ENCODE measurements at regions not wholly inside any gene's neighbourhood (a gene's known extent, or its start where the extent isn't known, plus 50 kb on each side); places are given as distances from the start of the nearest gene placed in this dataset.

- TF ChIP-seq CTCF (IDR thresholded peaks at IDR 0.05; ENCODE audit: low read depth, low read length): no peak
- no peak overlapping the region for H3K4me3 ChIP-seq (replicated peaks in 1 of 2; ENCODE audit: low read depth in 2 of 2, low read length in 2 of 2)
- no peak for DNase-seq (ENCODE audit: low read depth in 2 of 2)
Measured at GRCh38 chr3:76754247-76754646, 285.7 kb upstream of the ROBO2 start.

- DNase-seq (ENCODE audit: low read depth in 2 of 2): no peak
- TF ChIP-seq CTCF (IDR thresholded peaks at IDR 0.05; ENCODE audit: low read depth, low read length): no peak
- H3K4me3 ChIP-seq (replicated peaks in 1 of 2; ENCODE audit: low read depth in 2 of 2, low read length in 2 of 2): no peak overlapping the region
Measured at GRCh38 chr3:76756577-76756976, 283.3 kb upstream of the ROBO2 start.

GRCh38 chr3:76760336-76760735 is 279.6 kb upstream of the ROBO2 start:
- no peak overlapping the region for H3K4me3 ChIP-seq (replicated peaks in 1 of 2; ENCODE audit: low read depth in 2 of 2, low read length in 2 of 2)
- no peak for DNase-seq (ENCODE audit: low read depth in 2 of 2)
- no peak for TF ChIP-seq CTCF (IDR thresholded peaks at IDR 0.05; ENCODE audit: low read depth, low read length)

GRCh38 chr3:76765511-76765910 is 274.4 kb upstream of the ROBO2 start:
- no peak overlapping the region for H3K4me3 ChIP-seq (replicated peaks in 1 of 2; ENCODE audit: low read depth in 2 of 2, low read length in 2 of 2)
- no peak for DNase-seq (ENCODE audit: low read depth in 2 of 2)
- TF ChIP-seq CTCF (IDR thresholded peaks at IDR 0.05; ENCODE audit: low read depth, low read length): no peak

GRCh38 chr3:76768912-76769311 is 271.0 kb upstream of the ROBO2 start:
- DNase-seq (ENCODE audit: low read depth in 2 of 2): no peak
- no peak for TF ChIP-seq CTCF (IDR thresholded peaks at IDR 0.05; ENCODE audit: low read depth, low read length)
- no peak overlapping the region for H3K4me3 ChIP-seq (replicated peaks in 1 of 2; ENCODE audit: low read depth in 2 of 2, low read length in 2 of 2)

- TF ChIP-seq CTCF (IDR thresholded peaks at IDR 0.05; ENCODE audit: low read depth, low read length): no peak
- H3K4me3 ChIP-seq (replicated peaks in 1 of 2; ENCODE audit: low read depth in 2 of 2, low read length in 2 of 2): no peak overlapping the region
- DNase-seq (ENCODE audit: low read depth in 2 of 2): no peak
Measured at GRCh38 chr3:76776927-76777326, 263.0 kb upstream of the ROBO2 start.

GRCh38 chr3:76788206-76788605 is 251.7 kb upstream of the ROBO2 start:
- TF ChIP-seq CTCF (IDR thresholded peaks at IDR 0.05; ENCODE audit: low read depth, low read length): no peak
- no peak for DNase-seq (ENCODE audit: low read depth in 2 of 2)

More at GRCh38 chr3:76788206-76788605, 251.7 kb upstream of the ROBO2 start:
- H3K4me3 ChIP-seq (replicated peaks in 1 of 2; ENCODE audit: low read depth in 2 of 2, low read length in 2 of 2): no peak overlapping the region

All from cardiac fibroblast (primary cell).